Aorta (tissue), 5 donors: ENCODE measurements at regions not wholly inside any gene's neighbourhood (a gene's known extent, or its start where the extent isn't known, plus 50 kb on each side); places are given as distances from the start of the nearest gene placed in this dataset.

Experiments used
- ATAC-seq: fragments of 200-7000 bp; cut with Tn5 transposase; one replicate; pipeline ENCODE4 v1.9.1; 2022; ENCODE audit warnings: moderate library complexity; ENCODE audit not compliant: low FRiP score
- DNase-seq, 2 donors: peaks; one replicate each; pipeline ENCODE4 v3.0.0-alpha.2; 2020
- H3K27ac ChIP-seq, 2 donors: one replicate each; pipeline ENCODE4 v1.5.1; 2013; ENCODE audit warnings: low read length in 2 of 2, mild to moderate bottlenecking in 2 of 2, moderate library complexity in 2 of 2, control low read depth in 1 of 2, inconsistent platforms in 1 of 2, low read depth in 1 of 2
- H3K27me3 ChIP-seq, 2 donors: one replicate each; pipeline ENCODE4 v1.6.1; 2013; ENCODE audit warnings: control low read depth in 1 of 2, low read length in 1 of 2, mild to moderate bottlenecking in 1 of 2, moderate library complexity in 1 of 2; ENCODE audit not compliant: insufficient read depth in 2 of 2, control insufficient read depth in 1 of 2
- H3K36me3 ChIP-seq, 2 donors: one replicate each; pipeline ENCODE4 v1.6.1; 2013; ENCODE audit warnings: control low read depth in 1 of 2, low read length in 1 of 2, mild to moderate bottlenecking in 1 of 2; ENCODE audit not compliant: insufficient read depth in 2 of 2, control insufficient read depth in 1 of 2
- H3K4me1 ChIP-seq, 2 donors: one replicate each; pipeline ENCODE4 v1.6.1; 2013; ENCODE audit warnings: low read length in 2 of 2, control low read depth in 1 of 2, mild to moderate bottlenecking in 1 of 2, moderate library complexity in 1 of 2; ENCODE audit not compliant: insufficient read depth in 2 of 2, control insufficient read depth in 1 of 2
- H3K4me3 ChIP-seq, 2 donors: one replicate each; pipeline ENCODE4 v1.5.1; 2013; ENCODE audit warnings: low read length in 2 of 2, control low read depth in 1 of 2, mild to moderate bottlenecking in 1 of 2
- H3K9me3 ChIP-seq: one replicate; pipeline ENCODE4 v1.6.1; 2013; ENCODE audit warnings: mild to moderate bottlenecking, low read length; ENCODE audit not compliant: control insufficient read depth
- WGBS, 2 donors: extraction: QIAGEN DNeasy Blood & Tissue Kit; methylation state at CpG; one replicate each; pipeline ENCODE4 v1.1.7; 2013; 5-methylcytosine and 5-hydroxymethylcytosine counted together
- intact Hi-C, 2 donors: fragments of 100-400 bp; cut with DNase I; formaldehyde crosslinking; loops; one replicate each; pipeline versions ENCODE4 v1.14.2 to v1.15.0; 2022
- donor health status: healthy with polysubstance abuse.
- donor health status: Bipolar disorder and iron deficiency.
- donor health status: DM: no; HTN: no; CAD: no.
- donor health status: DM: no; HTN: no; CAD: no.
- donor health status: DM: yes; HTN: yes; CAD: no.

GRCh38 chr11:13062115-13062514 lies 53.0 kb downstream of the RASSF10 start:
- no peaks in the 10 kb centered on the region for H3K9me3 ChIP-seq
- intact Hi-C loops = no loop called here
- no peak overlapping the region for H3K27ac ChIP-seq
- WGBS, 2 donors = 80 to 85% methylated on average over 5 of the region's 5 CpGs
- H3K36me3 ChIP-seq = no peaks in the 10 kb centered on the region
- H3K27me3 ChIP-seq = peaks cover 0 to 2% of the 10 kb centered on the region in 2 donors
- H3K4me3 ChIP-seq = no peak overlapping the region
- DNase-seq (no peak), ATAC-seq (no peak)
- H3K4me1 ChIP-seq = no peaks in the 10 kb centered on the region

- intact Hi-C loops = no loop called here
Measured at GRCh38 chr11:13064593-13064992, 55.5 kb downstream of the RASSF10 start.

GRCh38 chr11:13065200-13065787 lies 56.2 kb downstream of the RASSF10 start:
- Histone ChIP-seq H3K4me1 (no peaks in the 10 kb centered on the region), H3K9me3 (no peaks in the 10 kb centered on the region), H3K27ac (no peak overlapping the region), H3K36me3 (no peaks in the 10 kb centered on the region), H3K27me3 (no peaks in the 10 kb centered on the region), H3K4me3 (no peak overlapping the region)
- WGBS, 2 donors = 59 to 62% methylated on average over 10 of the region's 10 CpGs
- no peak for ATAC-seq
- intact Hi-C loops = no loop called here
- no peak for DNase-seq

More at GRCh38 chr11:13064593-13064992, 55.5 kb downstream of the RASSF10 start:
- Histone ChIP-seq H3K27ac (no peak overlapping the region), H3K27me3 (peaks cover 0 to 2% of the 10 kb centered on the region in 2 donors), H3K4me1 (no peaks in the 10 kb centered on the region), H3K9me3 (no peaks in the 10 kb centered on the region), H3K4me3 (no peak overlapping the region), H3K36me3 (no peaks in the 10 kb centered on the region)
- no peak for ATAC-seq
- 19 to 26% methylated on average over 3 of the region's 3 CpGs for WGBS, 2 donors
- no peak for DNase-seq

GRCh38 chr11:13068211-13068610 lies 59.1 kb downstream of the RASSF10 start:
- Histone ChIP-seq H3K9me3 (no peaks in the 10 kb centered on the region), H3K4me3 (no peak overlapping the region), H3K27me3 (no peaks in the 10 kb centered on the region), H3K4me1 (no peaks in the 10 kb centered on the region), H3K27ac (no peak overlapping the region), H3K36me3 (no peaks in the 10 kb centered on the region)
- intact Hi-C loops = no loop called here
- 84 to 90% methylated on average over 1 of the region's 1 CpG for WGBS, 2 donors
- no peak for DNase-seq
- no peak for ATAC-seq

GRCh38 chr11:13073119-13073981 lies 64.2 kb downstream of the RASSF10 start:
- DNase-seq (no peak), ATAC-seq (no peak)
- Histone ChIP-seq H3K27ac (no peak overlapping the region), H3K4me1 (no peaks in the 10 kb centered on the region), H3K9me3 (no peaks in the 10 kb centered on the region), H3K36me3 (no peaks in the 10 kb centered on the region), H3K27me3 (no peaks in the 10 kb centered on the region), H3K4me3 (no peak overlapping the region)
- WGBS, 2 donors = 72 to 81% methylated on average over 13 of the region's 13 CpGs
- intact Hi-C loops = no loop called here

- no peaks in the 10 kb centered on the region for H3K27me3 ChIP-seq
- no peaks in the 10 kb centered on the region for H3K36me3 ChIP-seq
- ATAC-seq (no peak), DNase-seq (no peak)
- no peak overlapping the region for H3K27ac ChIP-seq
- H3K4me1 ChIP-seq = no peaks in the 10 kb centered on the region
- intact Hi-C loops = no loop called here
- WGBS, 2 donors = 66 to 68% methylated on average over 6 of the region's 6 CpGs
- no peaks in the 10 kb centered on the region for H3K9me3 ChIP-seq
- H3K4me3 ChIP-seq = no peak overlapping the region
Measured at GRCh38 chr11:13074714-13075464, 65.8 kb downstream of the RASSF10 start.

GRCh38 chr11:13076961-13077360 lies 67.8 kb downstream of the RASSF10 start:
- DNase-seq (no peak), ATAC-seq (no peak)
- Histone ChIP-seq H3K4me3 (no peak overlapping the region), H3K9me3 (no peaks in the 10 kb centered on the region), H3K36me3 (no peaks in the 10 kb centered on the region), H3K27me3 (no peaks in the 10 kb centered on the region), H3K27ac (no peak overlapping the region), H3K4me1 (no peaks in the 10 kb centered on the region)
- 89 to 90% methylated on average over 2 of the region's 2 CpGs for whole genome bisulfite sequencing, 2 donors
- intact Hi-C loops = no loop called here

GRCh38 chr11:13080861-13081260 lies 71.7 kb downstream of the RASSF10 start:
- Histone ChIP-seq H3K27me3 (no peaks in the 10 kb centered on the region), H3K4me3 (no peak overlapping the region), H3K36me3 (no peaks in the 10 kb centered on the region), H3K4me1 (no peaks in the 10 kb centered on the region), H3K27ac (no peak overlapping the region), H3K9me3 (no peaks in the 10 kb centered on the region)
- DNase-seq (no peak), ATAC-seq (no peak)
- 78 to 80% methylated on average over 8 of the region's 8 CpGs for WGBS, 2 donors
- intact Hi-C loops = no loop called here
